Vagina (tissue), 2 donors: ENCODE measurements at regions not wholly inside any gene's neighbourhood (a gene's known extent, or its start where the extent isn't known, plus 50 kb on each side); places are given as distances from the start of the nearest gene placed in this dataset.

ENCODE experiments used
- DNase-seq, 2 donors: peaks; one replicate each; pipeline ENCODE4 v3.0.0-alpha.2; 2017; ENCODE audit errors: extremely low spot score in 2 of 2
- H3K27ac ChIP-seq: fragments of 200-600 bp; sonication (generic); one replicate; pipeline ENCODE4 v1.5.1; 2019
- H3K27me3 ChIP-seq: fragments of 200-600 bp; sonication (generic); one replicate; pipeline ENCODE4 v1.5.1; 2019
- H3K36me3 ChIP-seq, 2 donors: fragments of 200-600 bp; sonication (generic); one replicate each; pipeline ENCODE4 v1.5.1; 2017 to 2019
- H3K4me1 ChIP-seq: fragments of 200-600 bp; sonication (generic); one replicate; pipeline ENCODE4 v1.5.1; 2019
- H3K4me3 ChIP-seq, 2 donors: fragments of 200-600 bp; sonication (generic); 1 replicate in 1 of 2; 2 replicates in 1 of 2; pipeline ENCODE4 v1.5.1; 2016 to 2019
- H3K9me3 ChIP-seq: fragments of 200-600 bp; sonication (generic); one replicate; pipeline ENCODE4 v1.5.1; 2019
- POLR2A ChIP-seq, 2 donors: fragments of 450-650 bp; IDR thresholded peaks; one replicate each; pipeline ENCODE4 v1.6.1; 2017; ENCODE audit warnings: antibody characterized with exemption in 2 of 2, mild to moderate bottlenecking in 2 of 2, moderate library complexity in 2 of 2
- POLR2AphosphoS5 ChIP-seq, 2 donors: sonication (generic); formaldehyde crosslinking; IDR thresholded peaks; one replicate each; pipeline ENCODE4 v1.9.0; 2017; ENCODE audit warnings: antibody characterized with exemption in 2 of 2, mild to moderate bottlenecking in 2 of 2, low read depth in 1 of 2; ENCODE audit not compliant: insufficient read depth in 1 of 2
- intact Hi-C: fragments of 100-400 bp; cut with DNase I; formaldehyde crosslinking; loops from one replicate; pipeline ENCODE4 v1.15.1; 2023
- TF ChIP-seq, protein P1 (sequence below), 3 experiments: fragments of 450-650 bp in 2 of 3; fragments of 200-600 bp in 1 of 3; sonication (generic) in 1 of 3; IDR thresholded peaks; one replicate each; pipeline ENCODE4 v1.5.1; 2017 to 2019; ENCODE audit warnings: antibody characterized with exemption in 3 of 3, mild to moderate bottlenecking in 2 of 3, moderate library complexity in 2 of 3

- no peaks in the 10 kb centered on the region for H3K9me3 ChIP-seq
- TF ChIP-seq POLR2A (IDR thresholded peaks at IDR 0.05), result no peak
- TF ChIP-seq POLR2AphosphoS5 (IDR thresholded peaks at IDR 0.05; ENCODE audit: insufficient read depth in 1 of 2, low read depth in 1 of 2), result no peak
- TF ChIP-seq, protein P1, sequence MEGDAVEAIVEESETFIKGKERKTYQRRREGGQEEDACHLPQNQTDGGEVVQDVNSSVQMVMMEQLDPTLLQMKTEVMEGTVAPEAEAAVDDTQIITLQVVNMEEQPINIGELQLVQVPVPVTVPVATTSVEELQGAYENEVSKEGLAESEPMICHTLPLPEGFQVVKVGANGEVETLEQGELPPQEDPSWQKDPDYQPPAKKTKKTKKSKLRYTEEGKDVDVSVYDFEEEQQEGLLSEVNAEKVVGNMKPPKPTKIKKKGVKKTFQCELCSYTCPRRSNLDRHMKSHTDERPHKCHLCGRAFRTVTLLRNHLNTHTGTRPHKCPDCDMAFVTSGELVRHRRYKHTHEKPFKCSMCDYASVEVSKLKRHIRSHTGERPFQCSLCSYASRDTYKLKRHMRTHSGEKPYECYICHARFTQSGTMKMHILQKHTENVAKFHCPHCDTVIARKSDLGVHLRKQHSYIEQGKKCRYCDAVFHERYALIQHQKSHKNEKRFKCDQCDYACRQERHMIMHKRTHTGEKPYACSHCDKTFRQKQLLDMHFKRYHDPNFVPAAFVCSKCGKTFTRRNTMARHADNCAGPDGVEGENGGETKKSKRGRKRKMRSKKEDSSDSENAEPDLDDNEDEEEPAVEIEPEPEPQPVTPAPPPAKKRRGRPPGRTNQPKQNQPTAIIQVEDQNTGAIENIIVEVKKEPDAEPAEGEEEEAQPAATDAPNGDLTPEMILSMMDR (IDR thresholded peaks at IDR 0.05), result no peak
- no peak overlapping the region for H3K4me3 ChIP-seq
- no peak overlapping the region for H3K27ac ChIP-seq
- H3K4me1 ChIP-seq, result no peaks in the 10 kb centered on the region
- no peak for DNase-seq
- intact Hi-C loops, result no loop called here
- no peaks in the 10 kb centered on the region for H3K27me3 ChIP-seq
- no peaks in the 10 kb centered on the region for H3K36me3 ChIP-seq
Measured at GRCh38 chr14:34319140-34319539, 142.9 kb downstream of the SPTSSA start.

- Histone ChIP-seq H3K27me3 (no peaks in the 10 kb centered on the region), H3K27ac (no peak overlapping the region), H3K4me1 (no peaks in the 10 kb centered on the region), H3K4me3 (no peak overlapping the region), H3K9me3 (no peaks in the 10 kb centered on the region), H3K36me3 (no peaks in the 10 kb centered on the region)
- intact Hi-C loops, result no loop called here
- no peak for DNase-seq
- TF ChIP-seq POLR2AphosphoS5 (IDR thresholded peaks at IDR 0.05; ENCODE audit: insufficient read depth in 1 of 2, low read depth in 1 of 2) (no peak), POLR2A (IDR thresholded peaks at IDR 0.05) (no peak)
Measured at GRCh38 chr14:34318014-34318413, 144.0 kb downstream of the SPTSSA start.

DNA sequence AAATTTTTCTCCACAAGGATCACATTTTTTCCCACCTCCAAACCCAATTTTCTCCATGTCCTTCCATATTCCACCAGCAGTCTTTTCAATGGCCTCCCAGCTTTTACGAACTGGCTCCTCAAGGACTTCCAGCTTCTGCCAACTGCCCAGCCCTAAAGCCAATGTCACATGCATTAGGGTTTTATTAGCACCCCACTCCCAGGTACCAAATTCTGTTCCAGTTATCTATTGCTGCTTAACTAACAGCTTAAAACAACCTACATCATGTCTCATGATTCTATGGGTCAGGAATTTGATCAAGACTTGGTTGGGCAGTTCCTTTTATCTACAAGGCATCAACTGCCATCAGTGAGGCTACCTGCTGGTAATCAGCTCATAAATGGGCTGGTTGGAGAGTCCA is 151.3 kb downstream of the SPTSSA start:
- no peak for DNase-seq
- Histone ChIP-seq H3K4me3 (no peak overlapping the region), H3K9me3 (no peaks in the 10 kb centered on the region), H3K4me1 (no peaks in the 10 kb centered on the region), H3K27ac (no peak overlapping the region), H3K36me3 (no peaks in the 10 kb centered on the region), H3K27me3 (no peaks in the 10 kb centered on the region)
- TF ChIP-seq, protein P1 (IDR thresholded peaks at IDR 0.05), result no peak
- TF ChIP-seq POLR2A (IDR thresholded peaks at IDR 0.05) (no peak), POLR2AphosphoS5 (IDR thresholded peaks at IDR 0.05; ENCODE audit: insufficient read depth in 1 of 2, low read depth in 1 of 2) (no peak)
- intact Hi-C loops, result no loop called here

GRCh38 chr14:34303811-34304210 is 158.2 kb downstream of the SPTSSA start:
- H3K4me3 ChIP-seq, result no peak overlapping the region
- no peak for DNase-seq
- intact Hi-C loops, result no loop called here
- H3K4me1 ChIP-seq, result no peaks in the 10 kb centered on the region
- H3K27me3 ChIP-seq, result no peaks in the 10 kb centered on the region
- H3K9me3 ChIP-seq, result no peaks in the 10 kb centered on the region
- H3K27ac ChIP-seq, result no peak overlapping the region
- TF ChIP-seq POLR2AphosphoS5 (IDR thresholded peaks at IDR 0.05; ENCODE audit: insufficient read depth in 1 of 2, low read depth in 1 of 2) (no peak), POLR2A (IDR thresholded peaks at IDR 0.05) (no peak)
- TF ChIP-seq, protein P1 (IDR thresholded peaks at IDR 0.05), result no peak
- no peaks in the 10 kb centered on the region for H3K36me3 ChIP-seq

DNA sequence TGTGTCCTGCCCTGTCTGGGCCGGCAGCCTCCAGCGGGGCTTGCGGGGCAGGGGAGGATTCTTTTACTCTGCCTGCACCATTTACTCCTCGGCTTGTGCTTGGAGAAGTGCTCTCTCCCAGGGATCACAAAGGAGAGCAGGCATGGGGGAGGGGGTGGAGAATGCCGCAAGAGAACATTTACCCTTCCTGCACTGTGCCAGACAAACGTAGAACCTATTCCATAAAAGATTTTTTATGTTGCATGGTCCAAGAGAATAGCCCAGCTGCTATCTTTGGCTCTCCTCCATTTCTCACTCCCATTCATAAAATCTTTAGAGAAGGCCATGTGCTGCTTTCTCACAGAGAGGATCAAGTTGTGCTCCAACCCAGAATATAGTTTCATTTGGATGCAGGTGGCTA is 159.4 kb downstream of the SPTSSA start:
- intact Hi-C loops, result no loop called here

More for the DNA sequence above, 159.4 kb downstream of the SPTSSA start:
- Histone ChIP-seq H3K27ac (no peak overlapping the region), H3K9me3 (no peaks in the 10 kb centered on the region), H3K4me3 (no peak overlapping the region), H3K36me3 (no peaks in the 10 kb centered on the region), H3K4me1 (no peaks in the 10 kb centered on the region), H3K27me3 (no peaks in the 10 kb centered on the region)
- no peak for DNase-seq
- TF ChIP-seq, protein P1 (IDR thresholded peaks at IDR 0.05), result no peak
- no peak for TF ChIP-seq POLR2A (IDR thresholded peaks at IDR 0.05)
- TF ChIP-seq POLR2AphosphoS5 (IDR thresholded peaks at IDR 0.05; ENCODE audit: insufficient read depth in 1 of 2, low read depth in 1 of 2), result no peak
